Choroid plexus epithelial cell (primary cell): ENCODE measurements at regions not wholly inside any gene's neighbourhood (a gene's known extent, or its start where the extent isn't known, plus 50 kb on each side); places are given as distances from the start of the nearest gene placed in this dataset.

Source experiments
- DNase-seq: peaks from one replicate; pipeline ENCODE4 v3.0.0-alpha.2; 2010; ENCODE audit warnings: low read depth
- H3K4me3 ChIP-seq: 2 replicates; pipeline ENCODE4 v1.5.1; 2011; ENCODE audit warnings: low read depth, mild to moderate bottlenecking, control low read depth, low read length, moderate library complexity
- TF ChIP-seq, protein P1 (sequence below): conservative IDR thresholded peaks from 2 replicates; pipeline ENCODE4 v1.5.1; 2011; ENCODE audit warnings: low read depth, mild to moderate bottlenecking, control low read depth, inconsistent platforms, low read length, moderate library complexity

DNA sequence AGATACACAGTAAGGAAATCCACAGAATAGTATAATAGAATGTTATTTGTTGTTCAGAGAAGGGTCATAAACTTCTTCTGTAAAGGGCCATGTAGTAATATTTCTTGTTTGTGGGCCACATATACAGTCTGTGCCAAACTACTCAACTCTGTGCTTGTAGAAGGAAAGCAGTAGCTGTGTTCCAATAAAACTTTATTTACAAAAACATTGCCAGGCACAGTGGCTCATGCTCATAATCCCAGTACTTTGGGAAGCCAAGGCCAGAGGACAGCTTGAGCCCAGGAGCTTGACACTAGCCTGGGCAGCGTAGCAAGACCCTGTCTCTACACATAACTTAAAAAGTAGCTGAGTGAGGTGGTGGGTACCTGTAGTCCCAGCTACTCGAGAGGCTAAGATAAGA lies 612.8 kb upstream of the PSMD7 start:
- DNase-seq: no peak
- no peak overlapping the region for H3K4me3 ChIP-seq
- TF ChIP-seq, protein P1, sequence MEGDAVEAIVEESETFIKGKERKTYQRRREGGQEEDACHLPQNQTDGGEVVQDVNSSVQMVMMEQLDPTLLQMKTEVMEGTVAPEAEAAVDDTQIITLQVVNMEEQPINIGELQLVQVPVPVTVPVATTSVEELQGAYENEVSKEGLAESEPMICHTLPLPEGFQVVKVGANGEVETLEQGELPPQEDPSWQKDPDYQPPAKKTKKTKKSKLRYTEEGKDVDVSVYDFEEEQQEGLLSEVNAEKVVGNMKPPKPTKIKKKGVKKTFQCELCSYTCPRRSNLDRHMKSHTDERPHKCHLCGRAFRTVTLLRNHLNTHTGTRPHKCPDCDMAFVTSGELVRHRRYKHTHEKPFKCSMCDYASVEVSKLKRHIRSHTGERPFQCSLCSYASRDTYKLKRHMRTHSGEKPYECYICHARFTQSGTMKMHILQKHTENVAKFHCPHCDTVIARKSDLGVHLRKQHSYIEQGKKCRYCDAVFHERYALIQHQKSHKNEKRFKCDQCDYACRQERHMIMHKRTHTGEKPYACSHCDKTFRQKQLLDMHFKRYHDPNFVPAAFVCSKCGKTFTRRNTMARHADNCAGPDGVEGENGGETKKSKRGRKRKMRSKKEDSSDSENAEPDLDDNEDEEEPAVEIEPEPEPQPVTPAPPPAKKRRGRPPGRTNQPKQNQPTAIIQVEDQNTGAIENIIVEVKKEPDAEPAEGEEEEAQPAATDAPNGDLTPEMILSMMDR: no peak

DNA sequence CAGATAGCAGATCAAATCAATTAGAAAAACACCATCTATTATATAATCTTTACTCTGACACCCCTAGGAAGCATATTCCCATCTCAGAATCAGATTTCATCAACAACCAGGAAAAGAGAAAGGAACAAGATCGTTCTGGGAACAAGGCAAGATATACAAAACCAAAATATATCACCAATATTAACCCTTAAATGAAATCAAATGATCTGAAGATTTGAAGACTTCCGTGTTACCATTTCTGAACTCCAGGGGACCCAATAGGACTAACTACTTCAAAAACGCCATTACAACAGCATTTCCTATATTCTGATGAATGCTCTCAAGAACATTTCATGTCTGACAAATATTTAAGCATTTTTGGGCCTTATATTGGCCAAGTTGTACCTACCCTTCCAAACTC lies 624.2 kb upstream of the ZFHX3 start:
- DNase-seq: no peak
- no peak overlapping the region for H3K4me3 ChIP-seq
- TF ChIP-seq, protein P1: no peak

DNA sequence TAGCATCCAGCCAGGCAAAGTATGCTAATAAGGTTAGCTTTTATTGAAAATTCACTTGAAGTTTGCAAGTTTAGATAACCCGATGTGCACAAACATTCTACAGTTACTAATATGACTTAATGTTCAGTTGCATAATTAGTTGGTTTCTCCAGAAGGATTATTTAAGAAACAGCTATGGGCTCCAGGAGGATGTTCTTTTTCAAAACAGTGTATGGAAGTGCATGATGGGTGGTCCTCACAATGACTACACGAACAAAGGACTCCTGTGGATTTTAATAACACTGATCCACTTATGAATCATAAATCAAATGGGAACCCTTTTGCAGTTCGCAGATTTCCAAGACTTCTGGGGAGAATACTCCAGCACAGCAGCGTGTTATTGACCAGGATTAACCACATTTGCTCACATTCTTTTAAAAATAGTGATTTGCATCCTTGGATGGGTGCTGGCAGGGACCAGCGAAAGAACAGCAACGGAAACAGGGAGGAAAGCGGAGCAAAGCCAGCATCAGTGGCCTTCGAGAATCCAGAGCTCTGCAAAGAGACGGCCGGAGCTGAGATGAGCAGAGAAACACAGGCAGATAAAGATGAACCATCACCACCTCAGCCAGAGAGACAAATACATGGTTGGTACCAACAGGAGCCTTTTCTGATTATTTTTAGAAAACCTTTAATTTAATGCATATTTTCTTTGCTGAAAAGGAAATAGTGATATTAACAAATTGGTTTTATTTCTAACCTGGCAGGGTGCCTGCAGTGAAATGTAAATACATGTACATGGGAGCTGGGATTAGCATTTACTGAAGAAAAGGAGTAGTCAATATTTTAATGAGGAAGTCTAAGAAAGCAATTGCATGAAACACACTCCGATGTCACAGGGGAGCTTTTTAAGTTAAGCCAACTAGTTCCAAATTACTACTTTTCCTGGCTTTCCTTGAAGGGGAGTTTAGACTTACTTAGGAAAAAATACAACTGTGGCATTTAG lies 623.2 kb upstream of the ZFHX3 start:
- no peak for DNase-seq
- TF ChIP-seq, protein P1: no peak
- no peak overlapping the region for H3K4me3 ChIP-seq

DNA sequence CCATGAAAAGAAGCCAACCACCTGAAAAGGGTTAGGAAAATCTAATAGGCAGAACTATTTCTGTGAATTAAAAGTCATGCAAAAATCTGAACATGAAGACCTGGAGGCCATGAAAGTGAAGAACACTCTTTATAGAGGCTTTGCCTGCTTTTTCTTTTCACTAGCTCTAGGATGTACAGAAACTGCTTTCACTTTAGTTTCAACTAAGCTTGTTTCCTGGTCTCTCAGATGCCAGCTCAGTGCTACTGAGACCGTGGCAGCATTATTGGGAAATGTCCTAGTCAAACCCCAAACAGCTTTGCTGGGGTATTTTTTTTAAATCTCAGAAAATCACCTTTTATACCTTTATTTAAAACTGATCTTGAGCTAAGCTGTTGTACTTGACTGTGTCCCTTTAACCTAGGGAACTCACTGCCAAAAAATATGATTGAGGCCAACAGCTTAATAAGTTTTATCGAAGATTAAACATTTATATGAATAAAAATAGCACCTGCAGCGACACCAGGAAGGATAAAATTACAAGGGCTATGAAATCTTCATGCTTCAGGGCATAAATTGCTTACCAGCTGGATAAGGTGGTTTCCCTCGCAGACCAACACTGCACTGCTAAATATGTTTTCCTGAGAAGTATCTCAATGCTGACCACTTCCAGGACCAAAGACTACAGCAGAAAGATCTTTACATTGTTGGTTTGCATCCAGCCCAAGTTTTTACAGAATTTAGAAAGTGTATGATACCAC lies 621.8 kb upstream of the ZFHX3 start:
- DNase-seq: no peak
- H3K4me3 ChIP-seq: no peak overlapping the region
- TF ChIP-seq, protein P1: no peak

DNA sequence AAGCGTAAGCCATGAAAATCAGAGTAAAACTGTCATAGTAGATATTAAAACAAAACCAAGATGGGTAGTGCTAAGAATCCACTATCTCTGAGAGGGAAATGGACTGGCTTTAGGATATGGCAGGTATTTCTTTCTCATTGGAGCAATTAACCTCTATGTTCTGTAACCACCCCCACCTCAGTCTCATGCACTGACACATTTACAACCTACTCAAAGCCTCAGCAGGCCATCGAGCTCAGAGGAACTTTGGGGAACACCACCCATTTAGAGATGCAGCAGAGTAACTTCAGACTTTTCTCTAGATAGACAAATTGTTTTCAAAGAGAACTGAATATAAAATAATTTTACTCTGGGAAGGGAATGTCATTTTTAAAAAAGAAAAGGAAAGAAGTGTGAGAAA lies 615.8 kb upstream of the ZFHX3 start:
- no peak overlapping the region for H3K4me3 ChIP-seq
- DNase-seq: no peak
- TF ChIP-seq, protein P1: no peak

DNA sequence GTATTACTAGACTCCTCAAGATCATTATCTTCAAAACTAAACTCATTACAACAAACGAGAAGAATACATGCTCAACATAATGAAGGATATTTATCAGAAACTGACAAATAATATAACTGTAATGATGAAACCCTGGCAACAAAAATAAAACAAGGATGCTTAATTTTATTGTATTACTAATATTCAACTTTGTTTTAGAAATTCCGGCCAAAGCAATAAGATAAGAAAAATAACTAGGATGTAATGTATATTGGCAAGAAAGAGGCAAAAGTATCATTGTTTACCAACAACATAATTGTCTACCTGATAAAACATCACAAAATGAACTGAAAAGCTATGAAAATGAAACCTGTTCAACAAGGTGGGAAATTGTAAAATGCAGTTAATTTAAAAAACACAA lies 588.3 kb upstream of the ZFHX3 start:
- H3K4me3 ChIP-seq: no peak overlapping the region
- TF ChIP-seq, protein P1: no peak
- DNase-seq: no peak
